ENCODE measurements at regions not wholly inside any gene's neighbourhood (a gene's known extent, or its start where the extent isn't known, plus 50 kb on each side); places are given as distances from the start of the nearest gene placed in this dataset.

DNA sequence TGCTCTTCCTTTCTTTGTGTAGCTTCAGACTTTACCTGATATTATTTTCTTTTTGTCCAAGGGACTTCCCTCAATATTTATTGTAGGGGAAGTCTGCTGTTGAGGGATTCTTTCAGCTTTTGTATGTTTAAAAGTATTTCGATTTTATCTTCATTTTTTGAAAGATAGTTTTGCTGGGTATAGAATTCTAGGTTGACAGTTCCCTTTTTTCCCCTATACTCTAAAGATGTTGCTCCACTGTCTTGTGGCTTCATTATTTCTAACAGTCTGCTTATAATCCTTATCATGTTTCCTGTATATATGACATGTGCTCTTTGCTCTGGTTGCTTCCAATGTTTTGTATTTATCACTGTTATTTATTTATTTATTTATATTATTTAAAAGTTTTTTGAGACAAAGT, 57.3 kb downstream of the CYTL1 start:
- no peak for DNase-seq (ENCODE audit: low spot score)

GRCh38 chr4:4962928-4963327, 56.3 kb downstream of the CYTL1 start:
- no peak for DNase-seq (ENCODE audit: low spot score)

Measured in pons (tissue), 1 donor.